ENCODE measurements at regions not wholly inside any gene's neighbourhood (a gene's known extent, or its start where the extent isn't known, plus 50 kb on each side); places are given as distances from the start of the nearest gene placed in this dataset.

- no peaks in the 10 kb centered on the region for H3K9me3 ChIP-seq (replicated peaks; ENCODE audit: control insufficient read depth, insufficient read depth, low read length)
- H3K4me3 ChIP-seq (replicated peaks in 1 of 3; ENCODE audit: insufficient read depth in 1 of 3, low read depth in 1 of 3, low read length in 3 of 3): no peak overlapping the region
- dilution Hi-C loops (cut with MboI; ENCODE audit: extremely low pct_ligation_motif_present, low sequenced_read_pairs) (no loop called here), intact Hi-C loops (cut with micrococcal nuclease) (loop anchor here (2.0 to 5.0 kb wide), 2 partner anchors 15 to 41 kb away; no protein-coding TSS in a partner anchor)
- FAIRE-seq (no peak), DNase-seq (ENCODE audit: low read depth, low spot score) (no peak)
- CTCF ChIA-PET: interaction anchor here (1.3 to 2.3 kb wide), 6 partner anchors 8 to 274 kb away, joined by 4 to 11 read pairs (median 6); partner anchors contain the start of gene VEGFA
- no peaks in the 10 kb centered on the region for H3K36me3 ChIP-seq (ENCODE audit: control insufficient read depth in 2 of 2, extremely low read depth in 1 of 2, insufficient read depth in 2 of 2, low read length in 2 of 2)
- TF ChIP-seq FOS (IDR thresholded peaks at IDR 0.05; ENCODE audit: borderline replicate concordance, insufficient read depth, low read length): no peak
- TF ChIP-seq POLR2A (IDR thresholded peaks at IDR 0.05; ENCODE audit: low read depth, low read length): no peak
- no peak for TF ChIP-seq MYC (IDR thresholded peaks at IDR 0.05; ENCODE audit: low read depth, low read length)
- TF ChIP-seq JUN (IDR thresholded peaks at IDR 0.05; ENCODE audit: borderline replicate concordance, insufficient read depth, insufficient read length, low read depth): no peak
- TF ChIP-seq, protein P1, sequence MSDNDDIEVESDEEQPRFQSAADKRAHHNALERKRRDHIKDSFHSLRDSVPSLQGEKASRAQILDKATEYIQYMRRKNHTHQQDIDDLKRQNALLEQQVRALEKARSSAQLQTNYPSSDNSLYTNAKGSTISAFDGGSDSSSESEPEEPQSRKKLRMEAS (IDR thresholded peaks at IDR 0.05; ENCODE audit: insufficient read depth, insufficient read length): no peak
- TF ChIP-seq POLR2AphosphoS5 (IDR thresholded peaks at IDR 0.05; ENCODE audit: insufficient read depth, low read depth, low read length): no peak
- no peak for TF ChIP-seq GATA2 (IDR thresholded peaks at IDR 0.05; ENCODE audit: insufficient read depth, insufficient read length, low read depth, low read length)
- no peak for TF ChIP-seq EZH2 (IDR thresholded peaks at IDR 0.05; ENCODE audit: borderline replicate concordance, low read depth, low read length, severe bottlenecking)
- TF ChIP-seq CTCF (IDR thresholded peaks at IDR 0.05; ENCODE audit: extremely low read depth in 1 of 2, insufficient read depth in 1 of 2, low read depth in 1 of 2, low read length in 2 of 2): no peak
- no TSS peak for BruUV-seq (replicated peaks)
- no peak overlapping the region for H2AFZ ChIP-seq (ENCODE audit: low read depth, low read length)
- H3K9ac ChIP-seq (replicated peaks; ENCODE audit: extremely low read depth, insufficient read depth, low read length): no peak overlapping the region
- peaks cover 26% of the 10 kb centered on the region for H3K4me1 ChIP-seq (ENCODE audit: control insufficient read depth, extremely low read depth, insufficient read depth, low read length)
- no peaks in the 10 kb centered on the region for H3K9me1 ChIP-seq (replicated peaks; ENCODE audit: control insufficient read depth, extremely low read depth, insufficient read depth, low read length)
- no peaks in the 10 kb centered on the region for H3K27me3 ChIP-seq (ENCODE audit: control insufficient read depth in 2 of 2, insufficient read depth in 2 of 2, low read length in 2 of 2)
- POLR2A ChIA-PET: no interaction called here
- no peak overlapping the region for H3K4me2 ChIP-seq (ENCODE audit: insufficient read depth, low read length)
- H3K79me2 ChIP-seq (ENCODE audit: control insufficient read depth, insufficient read depth, low read length): no peaks in the 10 kb centered on the region
- no peak overlapping the region for H3K27ac ChIP-seq (ENCODE audit: insufficient read depth, low read depth, low read length)
- no peaks in the 10 kb centered on the region for H4K20me1 ChIP-seq (replicated peaks; ENCODE audit: control insufficient read depth, extremely low read depth, insufficient read depth, low read length)
Measured at GRCh38 chr6:44043479-44044153, 83.6 kb downstream of the MRPL14 start.

All from endothelial cell of umbilical vein (primary cell).